Suppressor macrophage treated with lipopolysaccharide for 4 hours (primary cell): ENCODE measurements at regions not wholly inside any gene's neighbourhood (a gene's known extent, or its start where the extent isn't known, plus 50 kb on each side); places are given as distances from the start of the nearest gene placed in this dataset.
"Not testable (repeated sequence)": the region's sequence is repeated elsewhere in the genome, so short reads cannot be mapped to it uniquely, and the experiment has no call there.

ENCODE experiments used
- DNase-seq: peaks from one replicate; pipeline ENCODE4 v3.0.0-alpha.2; 2020

GRCh38 chr2:77578354-77578753 lies 56.2 kb upstream of the LRRTM4 start:
- no peak for DNase-seq

- no peak for DNase-seq
These were observed 57.0 kb upstream of the LRRTM4 start for GRCh38 chr2:77579076-77579769.

GRCh38 chr2:77588438-77588837 lies 66.3 kb upstream of the LRRTM4 start:
- no peak for DNase-seq

- DNase-seq = no peak
These were observed 68.2 kb upstream of the LRRTM4 start for GRCh38 chr2:77590298-77590917.

- not testable (repeated sequence) for DNase-seq
These were observed 70.8 kb upstream of the LRRTM4 start for GRCh38 chr2:77592955-77593354.

GRCh38 chr2:77602771-77603170 lies 80.6 kb upstream of the LRRTM4 start:
- DNase-seq = no peak

GRCh38 chr2:77604953-77605929 lies 83.1 kb upstream of the LRRTM4 start:
- no peak for DNase-seq

GRCh38 chr2:77608510-77608909 lies 86.3 kb upstream of the LRRTM4 start:
- no peak for DNase-seq

- no peak for DNase-seq
These were observed 107.4 kb upstream of the LRRTM4 start for GRCh38 chr2:77629539-77629938.

- no peak for DNase-seq
These were observed 108.8 kb upstream of the LRRTM4 start for GRCh38 chr2:77631007-77631406.

GRCh38 chr2:77633601-77634000 lies 111.4 kb upstream of the LRRTM4 start:
- DNase-seq = no peak

GRCh38 chr2:77640924-77641323 lies 118.7 kb upstream of the LRRTM4 start:
- no peak for DNase-seq

GRCh38 chr2:77642339-77642738 lies 120.2 kb upstream of the LRRTM4 start:
- no peak for DNase-seq

- DNase-seq = no peak
These were observed 127.7 kb upstream of the LRRTM4 start for GRCh38 chr2:77649856-77650255.

- no peak for DNase-seq
These were observed 130.3 kb upstream of the LRRTM4 start for GRCh38 chr2:77652499-77652898.

- no peak for DNase-seq
These were observed 142.3 kb upstream of the LRRTM4 start for GRCh38 chr2:77664491-77664890.

GRCh38 chr2:77666251-77666980 lies 144.2 kb upstream of the LRRTM4 start:
- no peak for DNase-seq

- not testable (repeated sequence) for DNase-seq
These were observed 162.6 kb upstream of the LRRTM4 start for GRCh38 chr2:77684543-77685319.

GRCh38 chr2:77712601-77713000 lies 190.4 kb upstream of the LRRTM4 start:
- DNase-seq = no peak

GRCh38 chr2:77713412-77713811 lies 191.2 kb upstream of the LRRTM4 start:
- no peak for DNase-seq

GRCh38 chr2:77720115-77720514 lies 197.9 kb upstream of the LRRTM4 start:
- no peak for DNase-seq

- no peak for DNase-seq
These were observed 199.4 kb upstream of the LRRTM4 start for GRCh38 chr2:77721593-77721992.
